NCI-H510A treated with DMSO at 0.1 percent for 48 hours (cell line): ENCODE measurements at regions not wholly inside any gene's neighbourhood (a gene's known extent, or its start where the extent isn't known, plus 50 kb on each side); places are given as distances from the start of the nearest gene placed in this dataset.

Source experiments
- DNase-seq: peaks from one replicate; lab custom pipeline; 2025; lab: John Stamatoyannopoulos, UW

DNA sequence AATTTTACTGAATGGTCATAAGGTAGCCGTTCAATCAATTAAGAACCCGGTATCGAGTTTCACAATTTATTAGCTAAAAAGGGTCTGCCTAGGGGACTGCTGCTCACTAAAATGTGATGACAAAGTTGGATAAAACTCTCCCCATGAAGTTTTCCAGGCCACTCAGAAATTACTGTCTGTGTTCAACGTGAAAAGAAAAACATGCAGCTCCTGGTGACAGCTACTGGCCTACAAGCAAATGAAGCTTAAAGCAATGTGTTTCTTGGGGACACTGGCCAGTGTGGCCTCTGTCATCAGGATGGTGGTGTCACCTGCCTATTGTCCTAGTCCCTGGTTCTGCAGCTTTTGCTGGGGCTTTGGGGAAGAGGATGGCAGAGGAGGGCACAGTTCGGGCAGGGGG lies 222.6 kb downstream of the WDR11 start:
- no peak for DNase-seq

GRCh38 chr10:121076776-121077715 lies 225.9 kb downstream of the WDR11 start:
- peak; percentile 27 for DNase-seq

GRCh38 chr10:121078036-121078435 lies 226.9 kb downstream of the WDR11 start:
- no peak for DNase-seq

GRCh38 chr10:121078672-121079102 lies 227.5 kb downstream of the WDR11 start:
- DNase-seq, result no peak

GRCh38 chr10:121079226-121079625 lies 228.1 kb downstream of the WDR11 start:
- DNase-seq, result no peak

- no peak for DNase-seq
Observed at GRCh38 chr10:121080281-121080891, 229.2 kb downstream of the WDR11 start.

DNA sequence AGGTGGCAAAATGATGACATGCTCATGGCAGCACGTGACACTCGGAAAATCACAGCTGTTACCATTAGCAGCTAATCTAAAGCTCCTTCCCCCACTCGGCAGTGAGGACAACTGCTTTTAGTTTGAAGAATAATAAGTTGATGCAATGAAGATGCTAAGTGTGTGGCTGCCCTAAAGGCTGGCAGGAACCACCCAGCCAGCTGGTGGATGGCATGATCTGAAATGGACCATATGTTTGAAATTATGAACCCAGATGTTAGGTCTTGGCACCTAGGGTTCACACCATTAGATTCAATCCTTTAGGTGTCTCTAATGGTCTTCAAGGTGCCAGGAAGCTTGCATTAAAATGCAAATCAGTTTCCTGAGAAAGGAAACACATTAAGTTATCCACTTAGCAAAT lies 230.1 kb downstream of the WDR11 start:
- no peak for DNase-seq

DNA sequence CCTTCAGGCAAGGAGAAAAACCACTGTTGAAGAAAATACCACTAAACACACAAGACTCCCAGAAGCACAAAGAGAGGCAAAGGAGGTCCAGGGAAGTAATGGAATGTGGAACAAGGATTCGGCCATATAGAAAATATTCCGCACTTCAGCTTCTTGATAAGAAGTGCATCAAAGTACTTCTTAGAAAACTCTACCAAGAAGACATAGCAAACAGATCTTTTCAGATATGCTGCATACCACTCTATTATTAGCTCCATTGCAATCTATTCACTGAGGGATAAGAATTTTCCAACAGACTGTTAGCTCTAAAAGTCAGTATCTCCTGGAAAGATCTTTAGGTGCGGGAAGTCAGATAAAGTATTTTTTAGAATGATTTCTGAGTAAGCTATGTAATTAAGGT lies 231.8 kb downstream of the WDR11 start:
- DNase-seq, result no peak

DNA sequence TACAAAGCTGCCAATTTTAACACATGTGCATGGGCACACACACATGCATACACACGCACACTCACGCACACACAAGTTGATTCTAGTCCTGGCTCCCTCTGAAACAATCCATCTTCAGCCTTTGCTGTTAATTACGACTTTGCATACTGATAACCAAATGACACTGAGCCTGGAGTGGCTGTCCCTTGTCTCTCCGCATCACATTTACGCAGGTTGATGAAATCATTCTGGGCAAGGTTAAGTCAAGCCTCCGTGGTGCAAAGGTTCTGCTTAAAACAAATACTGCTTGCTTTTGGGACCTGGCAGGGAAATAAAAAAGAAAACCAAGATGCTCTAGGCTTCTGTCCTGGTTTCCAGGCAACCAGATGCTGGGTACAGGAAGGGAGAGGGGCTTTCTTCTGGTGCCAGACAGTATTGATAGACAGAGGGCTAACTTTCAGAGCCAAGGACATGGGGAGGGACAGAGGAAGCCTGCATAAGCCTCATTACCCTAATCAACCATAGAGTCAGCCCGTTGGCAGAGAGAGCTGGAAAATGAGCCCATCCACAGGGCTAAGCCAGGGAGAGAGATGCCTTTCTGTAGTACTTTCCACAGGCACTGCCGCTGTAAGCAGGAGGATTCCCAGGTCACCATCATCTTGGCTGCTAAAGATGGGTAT lies 233.0 kb downstream of the WDR11 start:
- DNase-seq, result no peak

GRCh38 chr10:121084675-121085070 lies 233.5 kb downstream of the WDR11 start:
- DNase-seq, result no peak

- DNase-seq, result no peak
Observed at GRCh38 chr10:121085367-121085766, 234.2 kb downstream of the WDR11 start.

- no peak for DNase-seq
Observed at GRCh38 chr10:121087129-121087528, 236.0 kb downstream of the WDR11 start.

GRCh38 chr10:121087688-121088087 lies 236.5 kb downstream of the WDR11 start:
- DNase-seq, result no peak

- DNase-seq, result peak; percentile 24
Observed at GRCh38 chr10:121088524-121088923, 237.4 kb downstream of the WDR11 start.

- DNase-seq, result no peak
Observed at GRCh38 chr10:121089434-121089833, 238.3 kb downstream of the WDR11 start.

- no peak for DNase-seq
Observed at GRCh38 chr10:121091961-121092719, 241.0 kb downstream of the WDR11 start.

- no peak for DNase-seq
Observed at GRCh38 chr10:121092720-121093095, 241.5 kb downstream of the WDR11 start.

GRCh38 chr10:121096617-121097431 lies 245.7 kb downstream of the WDR11 start:
- no peak for DNase-seq

DNA sequence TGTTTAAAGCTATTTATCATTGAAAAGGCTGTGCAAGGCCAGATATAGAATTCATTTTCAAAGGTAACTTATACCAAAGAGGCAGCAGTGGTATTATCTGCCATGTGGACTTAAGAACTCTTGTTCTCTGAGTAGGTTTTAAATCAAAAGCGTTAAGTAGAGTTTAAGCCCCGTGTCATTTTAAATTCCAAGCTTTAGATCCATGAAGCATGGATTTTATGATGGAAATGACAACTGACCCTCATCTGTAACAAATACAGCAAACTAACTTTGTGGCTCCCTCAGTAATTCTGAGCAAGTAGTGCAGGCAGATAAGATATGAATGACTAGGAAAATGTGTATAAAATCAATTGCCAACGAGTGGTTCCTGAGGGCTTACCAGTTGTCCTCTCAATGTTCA lies 247.0 kb downstream of the WDR11 start:
- DNase-seq, result no peak

DNA sequence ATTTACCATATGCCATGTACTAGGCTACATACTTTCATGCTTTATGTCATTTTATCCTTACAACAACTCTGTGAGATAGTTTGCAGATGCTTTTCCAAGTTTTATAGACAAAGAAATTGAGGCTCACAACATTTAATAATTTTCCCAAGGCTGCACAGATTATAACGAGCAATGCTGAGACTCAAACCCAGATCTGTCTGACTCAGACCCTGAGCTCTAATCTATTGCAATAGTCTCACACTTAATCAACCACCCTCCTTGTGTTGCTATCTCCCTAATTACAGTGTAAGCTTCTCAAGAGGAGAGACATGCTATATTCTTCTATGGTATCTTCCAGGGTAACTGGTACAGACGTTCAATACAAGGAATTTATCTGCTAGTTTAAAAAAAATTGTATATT lies 247.6 kb downstream of the WDR11 start:
- no peak for DNase-seq

GRCh38 chr10:121099181-121099580 lies 248.0 kb downstream of the WDR11 start:
- DNase-seq, result no peak
